ENCODE measurements at regions not wholly inside any gene's neighbourhood (a gene's known extent, or its start where the extent isn't known, plus 50 kb on each side); places are given as distances from the start of the nearest gene placed in this dataset.

DNA sequence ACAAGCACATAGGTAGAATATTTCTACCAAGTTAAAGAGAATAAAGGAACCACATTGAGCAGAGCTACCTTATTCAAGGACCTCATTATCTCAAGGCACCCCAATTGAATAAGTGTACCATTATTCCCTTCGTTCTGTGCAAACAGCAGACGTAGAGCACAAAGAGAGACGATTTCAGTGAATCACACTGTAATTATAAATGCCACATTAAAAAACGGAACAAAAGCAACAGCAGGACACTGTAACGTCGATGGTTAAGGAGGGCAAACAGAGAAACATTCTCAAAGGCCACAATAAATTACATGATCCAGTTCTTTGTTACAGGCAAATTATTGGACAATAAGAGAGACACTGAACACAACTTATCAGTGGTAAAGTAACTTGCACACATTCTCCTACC, 644.1 kb upstream of the TENM3 start:
- no peaks in the 10 kb centered on the region for H3K79me2 ChIP-seq (ENCODE audit: insufficient read depth, low read length)
- no peak overlapping the region for H3K9ac ChIP-seq (ENCODE audit: low read length)
- H3K4me1 ChIP-seq (ENCODE audit: control insufficient read depth in 1 of 2, insufficient read depth in 2 of 2, low read length in 2 of 2): no peaks in the 10 kb centered on the region
- no peaks in the 10 kb centered on the region for H3K27me3 ChIP-seq (ENCODE audit: insufficient read depth, low read length)
- CTCF ChIA-PET: no interaction called here
- no peaks in the 10 kb centered on the region for H3K36me3 ChIP-seq (ENCODE audit: control insufficient read depth in 1 of 2, insufficient read depth in 2 of 2, low read length in 2 of 2)
- H2AFZ ChIP-seq (ENCODE audit: low read depth, low read length, poor library complexity, severe bottlenecking): no peak overlapping the region
- no peaks in the 10 kb centered on the region for H3K9me2 ChIP-seq (ENCODE audit: insufficient read depth)
- RAD21 ChIA-PET (ENCODE audit: low non-redundant PET in 1 of 2, low total read pairs in 2 of 2, uncharacterized antibody in 2 of 2, unreplicated experiment in 2 of 2): no interaction called here
- intact Hi-C loops (cut with micrococcal nuclease): no loop called here
- POLR2A ChIA-PET: no interaction called here
- H3K27ac ChIP-seq (ENCODE audit: low read depth, low read length): no peak overlapping the region
- DNase-seq (ENCODE audit: low read depth, low spot score): no peak
- BruUV-seq (replicated peaks): no TSS peak
- H4K20me1 ChIP-seq (ENCODE audit: insufficient read depth): no peaks in the 10 kb centered on the region
- no peak for ATAC-seq
- no peak overlapping the region for H3K4me3 ChIP-seq (replicated peaks in 1 of 2; ENCODE audit: low read depth in 1 of 2, low read length in 2 of 2)
- H3K9me3 ChIP-seq (ENCODE audit: control insufficient read depth in 1 of 2, insufficient read depth in 1 of 2, low read depth in 1 of 2, low read length in 2 of 2): no peaks in the 10 kb centered on the region
- TF ChIP-seq CBX3 (IDR thresholded peaks at IDR 0.05; ENCODE audit: low read depth): no peak
- TF ChIP-seq SRF (IDR thresholded peaks at IDR 0.05; ENCODE audit: low read depth): no peak
- TF ChIP-seq, protein P1, sequence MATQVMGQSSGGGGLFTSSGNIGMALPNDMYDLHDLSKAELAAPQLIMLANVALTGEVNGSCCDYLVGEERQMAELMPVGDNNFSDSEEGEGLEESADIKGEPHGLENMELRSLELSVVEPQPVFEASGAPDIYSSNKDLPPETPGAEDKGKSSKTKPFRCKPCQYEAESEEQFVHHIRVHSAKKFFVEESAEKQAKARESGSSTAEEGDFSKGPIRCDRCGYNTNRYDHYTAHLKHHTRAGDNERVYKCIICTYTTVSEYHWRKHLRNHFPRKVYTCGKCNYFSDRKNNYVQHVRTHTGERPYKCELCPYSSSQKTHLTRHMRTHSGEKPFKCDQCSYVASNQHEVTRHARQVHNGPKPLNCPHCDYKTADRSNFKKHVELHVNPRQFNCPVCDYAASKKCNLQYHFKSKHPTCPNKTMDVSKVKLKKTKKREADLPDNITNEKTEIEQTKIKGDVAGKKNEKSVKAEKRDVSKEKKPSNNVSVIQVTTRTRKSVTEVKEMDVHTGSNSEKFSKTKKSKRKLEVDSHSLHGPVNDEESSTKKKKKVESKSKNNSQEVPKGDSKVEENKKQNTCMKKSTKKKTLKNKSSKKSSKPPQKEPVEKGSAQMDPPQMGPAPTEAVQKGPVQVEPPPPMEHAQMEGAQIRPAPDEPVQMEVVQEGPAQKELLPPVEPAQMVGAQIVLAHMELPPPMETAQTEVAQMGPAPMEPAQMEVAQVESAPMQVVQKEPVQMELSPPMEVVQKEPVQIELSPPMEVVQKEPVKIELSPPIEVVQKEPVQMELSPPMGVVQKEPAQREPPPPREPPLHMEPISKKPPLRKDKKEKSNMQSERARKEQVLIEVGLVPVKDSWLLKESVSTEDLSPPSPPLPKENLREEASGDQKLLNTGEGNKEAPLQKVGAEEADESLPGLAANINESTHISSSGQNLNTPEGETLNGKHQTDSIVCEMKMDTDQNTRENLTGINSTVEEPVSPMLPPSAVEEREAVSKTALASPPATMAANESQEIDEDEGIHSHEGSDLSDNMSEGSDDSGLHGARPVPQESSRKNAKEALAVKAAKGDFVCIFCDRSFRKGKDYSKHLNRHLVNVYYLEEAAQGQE (IDR thresholded peaks at IDR 0.05; ENCODE audit: low read depth): no peak
- TF ChIP-seq TCF7L2 (IDR thresholded peaks at IDR 0.05; ENCODE audit: borderline replicate concordance, extremely low read depth, insufficient read depth, insufficient read length): no peak
- TF ChIP-seq, protein P2, sequence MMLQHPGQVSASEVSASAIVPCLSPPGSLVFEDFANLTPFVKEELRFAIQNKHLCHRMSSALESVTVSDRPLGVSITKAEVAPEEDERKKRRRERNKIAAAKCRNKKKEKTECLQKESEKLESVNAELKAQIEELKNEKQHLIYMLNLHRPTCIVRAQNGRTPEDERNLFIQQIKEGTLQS (IDR thresholded peaks at IDR 0.05): no peak
- TF ChIP-seq EGR1 (IDR thresholded peaks at IDR 0.05; ENCODE audit: low read depth): no peak
- no peak for TF ChIP-seq POLR2AphosphoS5 (IDR thresholded peaks at IDR 0.05; ENCODE audit: low read depth, low read length)
- TF ChIP-seq POLR2A (IDR thresholded peaks at IDR 0.05; ENCODE audit: borderline replicate concordance, extremely low read depth, insufficient read depth, insufficient read length): no peak
- TF ChIP-seq ELF1 (IDR thresholded peaks at IDR 0.05; ENCODE audit: borderline replicate concordance, low read depth): no peak
- no peak for TF ChIP-seq FOSL1 (IDR thresholded peaks at IDR 0.05; ENCODE audit: low read depth)
- TF ChIP-seq CEBPB (IDR thresholded peaks at IDR 0.05; ENCODE audit: low read depth): no peak
- no peak for TF ChIP-seq JUND (IDR thresholded peaks at IDR 0.05)
- TF ChIP-seq YY1 (IDR thresholded peaks at IDR 0.05; ENCODE audit: extremely low read depth, insufficient replicate concordance, low read depth, low read length): no peak
- no peak for TF ChIP-seq SIN3A (IDR thresholded peaks at IDR 0.05; ENCODE audit: low read depth)
- TF ChIP-seq, protein P3, sequence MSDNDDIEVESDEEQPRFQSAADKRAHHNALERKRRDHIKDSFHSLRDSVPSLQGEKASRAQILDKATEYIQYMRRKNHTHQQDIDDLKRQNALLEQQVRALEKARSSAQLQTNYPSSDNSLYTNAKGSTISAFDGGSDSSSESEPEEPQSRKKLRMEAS (IDR thresholded peaks at IDR 0.05): no peak
- TF ChIP-seq EZH2phosphoT487 (IDR thresholded peaks at IDR 0.05; ENCODE audit: borderline replicate concordance): no peak
- TF ChIP-seq EZH2 (IDR thresholded peaks at IDR 0.05): no peak
- no peak for TF ChIP-seq RAD21 (IDR thresholded peaks at IDR 0.05; ENCODE audit: low read depth)
- TF ChIP-seq, protein P4, sequence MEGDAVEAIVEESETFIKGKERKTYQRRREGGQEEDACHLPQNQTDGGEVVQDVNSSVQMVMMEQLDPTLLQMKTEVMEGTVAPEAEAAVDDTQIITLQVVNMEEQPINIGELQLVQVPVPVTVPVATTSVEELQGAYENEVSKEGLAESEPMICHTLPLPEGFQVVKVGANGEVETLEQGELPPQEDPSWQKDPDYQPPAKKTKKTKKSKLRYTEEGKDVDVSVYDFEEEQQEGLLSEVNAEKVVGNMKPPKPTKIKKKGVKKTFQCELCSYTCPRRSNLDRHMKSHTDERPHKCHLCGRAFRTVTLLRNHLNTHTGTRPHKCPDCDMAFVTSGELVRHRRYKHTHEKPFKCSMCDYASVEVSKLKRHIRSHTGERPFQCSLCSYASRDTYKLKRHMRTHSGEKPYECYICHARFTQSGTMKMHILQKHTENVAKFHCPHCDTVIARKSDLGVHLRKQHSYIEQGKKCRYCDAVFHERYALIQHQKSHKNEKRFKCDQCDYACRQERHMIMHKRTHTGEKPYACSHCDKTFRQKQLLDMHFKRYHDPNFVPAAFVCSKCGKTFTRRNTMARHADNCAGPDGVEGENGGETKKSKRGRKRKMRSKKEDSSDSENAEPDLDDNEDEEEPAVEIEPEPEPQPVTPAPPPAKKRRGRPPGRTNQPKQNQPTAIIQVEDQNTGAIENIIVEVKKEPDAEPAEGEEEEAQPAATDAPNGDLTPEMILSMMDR (IDR thresholded peaks at IDR 0.05 in 2 of 3, conservative IDR thresholded peaks at IDR 0.05 in 1 of 3; ENCODE audit: borderline replicate concordance in 1 of 3, insufficient read depth in 1 of 3, low read depth in 2 of 3, low read length in 2 of 3): no peak
- TF ChIP-seq ZFX (IDR thresholded peaks at IDR 0.05): no peak
- H3K4me2 ChIP-seq (ENCODE audit: low read length): no peak overlapping the region

Measured in HCT116 (cell line).